AG09309 (cell line): ENCODE measurements at regions not wholly inside any gene's neighbourhood (a gene's known extent, or its start where the extent isn't known, plus 50 kb on each side); places are given as distances from the start of the nearest gene placed in this dataset.
"Not testable (repeated sequence)": the region's sequence is repeated elsewhere in the genome, so short reads cannot be mapped to it uniquely, and the experiment has no call there.

Experiments used
- DNase-seq: peaks from one replicate; pipeline ENCODE4 v3.0.0-alpha.2; 2010; ENCODE audit warnings: low read depth
- H3K4me3 ChIP-seq: 2 replicates; pipeline ENCODE4 v1.5.1; 2011; ENCODE audit warnings: mild to moderate bottlenecking, low read depth, low read length, moderate library complexity; ENCODE audit not compliant: control insufficient read depth
- CTCF ChIP-seq: IDR thresholded peaks from 2 replicates; pipeline ENCODE4 v1.5.1; 2011; ENCODE audit warnings: mild to moderate bottlenecking, low read depth, low read length, inconsistent platforms; ENCODE audit not compliant: insufficient read depth, control insufficient read depth; ENCODE audit errors: missing control alignments

GRCh38 chr13:68708336-68708908 is 1399.2 kb upstream of the ATXN8OS start:
- no peak overlapping the region for H3K4me3 ChIP-seq
- no peak for TF ChIP-seq CTCF
- no peak for DNase-seq

- H3K4me3 ChIP-seq, DNase-seq: not testable (repeated sequence)
These were observed 1401.6 kb upstream of the ATXN8OS start for GRCh38 chr13:68706044-68706443.

- no peak overlapping the region for H3K4me3 ChIP-seq
- DNase-seq: no peak
- no peak for TF ChIP-seq CTCF
These were observed 1410.1 kb upstream of the ATXN8OS start for GRCh38 chr13:68697551-68697950.

- no peak for DNase-seq
- no peak overlapping the region for H3K4me3 ChIP-seq
- TF ChIP-seq CTCF: no peak
These were observed 1410.7 kb upstream of the ATXN8OS start for GRCh38 chr13:68696907-68697306.

GRCh38 chr13:68692049-68692448 is 1415.6 kb upstream of the ATXN8OS start:
- no peak for TF ChIP-seq CTCF
- no peak for DNase-seq
- H3K4me3 ChIP-seq: no peak overlapping the region

- DNase-seq: no peak
- no peak for TF ChIP-seq CTCF
- no peak overlapping the region for H3K4me3 ChIP-seq
These were observed 1417.1 kb upstream of the ATXN8OS start for GRCh38 chr13:68690567-68690966.

- no peak overlapping the region for H3K4me3 ChIP-seq
- TF ChIP-seq CTCF: no peak
- no peak for DNase-seq
These were observed 1431.0 kb upstream of the ATXN8OS start for GRCh38 chr13:68676513-68677115.
